SK-N-SH (cell line): ENCODE measurements at regions not wholly inside any gene's neighbourhood (a gene's known extent, or its start where the extent isn't known, plus 50 kb on each side); places are given as distances from the start of the nearest gene placed in this dataset.

Source experiments
- CTCF ChIP-seq: fragments of 200-600 bp; sonication (generic); IDR thresholded peaks from 2 replicates; pipeline ENCODE4 v1.6.1; 2017; ENCODE audit warnings: antibody characterized with exemption, mild to moderate bottlenecking, moderate library complexity
- EP300 ChIP-seq, 2 experiments: IDR thresholded peaks; 2 replicates each; pipeline versions ENCODE4 v1.4.0 to v1.6.1; 2012; ENCODE audit warnings: borderline replicate concordance in 1 of 2, low read depth in 1 of 2, low read length in 1 of 2
- EZH2phosphoT487 ChIP-seq: fragments of 200-600 bp; sonication (generic); IDR thresholded peaks from 2 replicates; pipeline ENCODE4 v1.6.1; 2017; ENCODE audit warnings: low read depth, mixed run types, mild to moderate bottlenecking, antibody characterized with exemption, moderate library complexity, borderline replicate concordance
- GABPA ChIP-seq: IDR thresholded peaks from 2 replicates; pipeline ENCODE4 v1.4.0; 2012; ENCODE audit warnings: low read depth, mild to moderate bottlenecking
- MXI1 ChIP-seq: IDR thresholded peaks from 2 replicates; pipeline ENCODE4 v1.6.1; 2012; ENCODE audit warnings: mild to moderate bottlenecking, low read depth, low read length, improper control_type of control experiment
- POLR2AphosphoS5 ChIP-seq: IDR thresholded peaks from 2 replicates; pipeline ENCODE4 v1.6.1; 2012; ENCODE audit warnings: low read depth, low read length
- RAD21 ChIP-seq: IDR thresholded peaks from 2 replicates; pipeline ENCODE4 v1.6.1; 2012; ENCODE audit warnings: mild to moderate bottlenecking, low read length
- RCOR1 ChIP-seq: fragments of 150-350 bp; IDR thresholded peaks from 2 replicates; pipeline ENCODE4 v1.6.1; 2017; ENCODE audit warnings: antibody characterized with exemption, low read length
- RFX5 ChIP-seq: IDR thresholded peaks from 2 replicates; pipeline ENCODE4 v1.6.1; 2012; ENCODE audit warnings: mild to moderate bottlenecking, improper control_type of control experiment, low read length
- SMC3 ChIP-seq: IDR thresholded peaks from 2 replicates; pipeline ENCODE4 v1.6.1; 2012; ENCODE audit warnings: low read depth, low read length, improper control_type of control experiment

GRCh38 chr3:29168081-29168480 lies 112.8 kb upstream of the RBMS3 start:
- TF ChIP-seq RFX5: no peak
- no peak for TF ChIP-seq RAD21
- no peak for TF ChIP-seq SMC3
- TF ChIP-seq POLR2AphosphoS5: no peak
- no peak for TF ChIP-seq EZH2phosphoT487
- TF ChIP-seq GABPA: no peak
- no peak for TF ChIP-seq MXI1
- no peak for TF ChIP-seq CTCF
- no peak for TF ChIP-seq RCOR1
- no peak for TF ChIP-seq EP300 (IDR thresholded peaks at IDR 0.05; ENCODE audit: borderline replicate concordance in 1 of 2, low read depth in 1 of 2, low read length in 1 of 2)
